Trophoblast cell (in vitro differentiated cells and primary cell): ENCODE measurements at regions not wholly inside any gene's neighbourhood (a gene's known extent, or its start where the extent isn't known, plus 50 kb on each side); places are given as distances from the start of the nearest gene placed in this dataset.

Experiments used
- DNase-seq, 2 donors: peaks; one replicate each; pipeline ENCODE4 v3.0.0-alpha.2; 2016
- H2AFZ ChIP-seq: 2 replicates; pipeline ENCODE4 v1.6.1; 2013; ENCODE audit warnings: low read length, moderate library complexity, mild to moderate bottlenecking; ENCODE audit not compliant: insufficient read depth, poor library complexity
- H2AK5ac ChIP-seq: 2 replicates; pipeline ENCODE4 v1.6.1; 2013; ENCODE audit warnings: mild to moderate bottlenecking, low read length
- H2BK120ac ChIP-seq: 2 replicates; pipeline ENCODE4 v1.6.1; 2013; ENCODE audit warnings: low read length, mild to moderate bottlenecking, moderate library complexity; ENCODE audit not compliant: insufficient read depth, poor library complexity
- H2BK12ac ChIP-seq: 2 replicates; pipeline ENCODE4 v1.6.1; 2013; ENCODE audit warnings: mild to moderate bottlenecking, low read length, moderate library complexity
- H2BK5ac ChIP-seq: 2 replicates; pipeline ENCODE4 v1.6.1; 2013; ENCODE audit warnings: low read length, low read depth, moderate library complexity, mild to moderate bottlenecking; ENCODE audit not compliant: poor library complexity
- H3K14ac ChIP-seq: 2 replicates; pipeline ENCODE4 v1.6.1; 2013; ENCODE audit warnings: mild to moderate bottlenecking, low read length
- H3K18ac ChIP-seq: 2 replicates; pipeline ENCODE4 v1.6.1; 2013; ENCODE audit warnings: mild to moderate bottlenecking, low read length
- H3K23ac ChIP-seq: 2 replicates; pipeline ENCODE4 v1.6.1; 2013; ENCODE audit warnings: low read length
- H3K27ac ChIP-seq: 2 replicates; pipeline ENCODE4 v1.5.1; 2013; ENCODE audit warnings: low read depth, mild to moderate bottlenecking, inconsistent platforms, low read length, moderate library complexity
- H3K27me3 ChIP-seq: 2 replicates; pipeline ENCODE4 v1.6.1; 2013; ENCODE audit warnings: inconsistent platforms, mild to moderate bottlenecking, low read length, moderate library complexity; ENCODE audit not compliant: insufficient read depth
- H3K36me3 ChIP-seq, 2 experiments: 1 replicate in 1 of 2; 2 replicates in 1 of 2; pipeline ENCODE4 v1.6.1; 2013; ENCODE audit warnings: low read length in 2 of 2, mild to moderate bottlenecking in 2 of 2, moderate library complexity in 1 of 2; ENCODE audit not compliant: insufficient read depth in 2 of 2, control insufficient read depth in 1 of 2
- H3K4ac ChIP-seq: 2 replicates; pipeline ENCODE4 v1.6.1; 2013; ENCODE audit warnings: low read depth, mild to moderate bottlenecking, low read length, moderate library complexity
- H3K4me1 ChIP-seq, 2 experiments: 1 replicate in 1 of 2; 2 replicates in 1 of 2; pipeline ENCODE4 v1.6.1; 2013; ENCODE audit warnings: low read length in 2 of 2, mild to moderate bottlenecking in 2 of 2, moderate library complexity in 1 of 2; ENCODE audit not compliant: insufficient read depth in 2 of 2, control insufficient read depth in 1 of 2
- H3K4me2 ChIP-seq: 2 replicates; pipeline ENCODE4 v1.6.1; 2013; ENCODE audit warnings: inconsistent platforms, mild to moderate bottlenecking, low read length, moderate library complexity
- H3K4me3 ChIP-seq: 2 replicates; pipeline ENCODE4 v1.5.1; 2013; ENCODE audit warnings: mild to moderate bottlenecking, low read depth, low read length, inconsistent platforms
- H3K79me1 ChIP-seq: one replicate; pipeline ENCODE4 v1.6.1; 2013; ENCODE audit warnings: low read length
- H3K79me2 ChIP-seq: 2 replicates; pipeline ENCODE4 v1.6.1; 2013; ENCODE audit warnings: low read length, mild to moderate bottlenecking; ENCODE audit not compliant: control insufficient read depth, insufficient read depth, poor library complexity
- H3K9ac ChIP-seq: 2 replicates; pipeline ENCODE4 v1.6.1; 2013; ENCODE audit warnings: mild to moderate bottlenecking, low read length
- H3K9me3 ChIP-seq: 2 replicates; pipeline ENCODE4 v1.6.1; 2013; ENCODE audit warnings: low read depth, mild to moderate bottlenecking, control low read depth, inconsistent platforms, low read length; ENCODE audit not compliant: insufficient read depth
- H4K12ac ChIP-seq: 2 replicates; pipeline ENCODE4 v1.6.1; 2013; ENCODE audit warnings: low read depth, mild to moderate bottlenecking, low read length, moderate library complexity
- H4K8ac ChIP-seq: 2 replicates; pipeline ENCODE4 v1.6.1; 2013; ENCODE audit warnings: low read depth, mild to moderate bottlenecking, low read length, moderate library complexity
- H4K91ac ChIP-seq: one replicate; pipeline ENCODE4 v1.6.1; 2013; ENCODE audit warnings: low read depth, mild to moderate bottlenecking, low read length, moderate library complexity
- WGBS: extraction: QIAGEN DNeasy Blood & Tissue Kit; methylation state at CpG from one replicate; pipeline ENCODE4 v1.1.7; 2013; ENCODE audit warnings: missing lambda C conversion rate; ENCODE audit not compliant: insufficient read length, insufficient coverage; ENCODE audit errors: extremely low coverage; 5-methylcytosine and 5-hydroxymethylcytosine counted together

GRCh38 chr14:54188064-54188666 is 208.6 kb upstream of the CDKN3 start:
- Histone ChIP-seq H2BK12ac (peak overlapping the region; percentile 87), H3K23ac (no peak overlapping the region), H3K4me2 (no peak overlapping the region), H2AFZ (no peak overlapping the region), H4K12ac (no peak overlapping the region), H3K4me1 (peaks cover 4 to 9% of the 10 kb centered on the region in 2 experiments), H3K4ac (no peak overlapping the region), H3K9me3 (no peaks in the 10 kb centered on the region), H3K79me2 (no peaks in the 10 kb centered on the region), H3K27ac (no peak overlapping the region), H3K79me1 (peaks cover 3% of the 10 kb centered on the region), H2BK5ac (peak overlapping the region; percentile 21), H2AK5ac (peak overlapping the region; percentile 54), H3K9ac (no peak overlapping the region), H3K14ac (peak overlapping the region; percentile 44), H3K4me3 (no peak overlapping the region), H2BK120ac (peak overlapping the region; percentile 60), H3K27me3 (no peaks in the 10 kb centered on the region), H3K36me3 (no peaks in the 10 kb centered on the region), H4K8ac (peak overlapping the region; percentile 54), H3K18ac (peak overlapping the region; percentile 78), H4K91ac (peak overlapping the region; percentile 24)
- DNase-seq, result no peak
- no CpG with 5 or more reads among the region's 16 CpGs for WGBS

- no CpG with 5 or more reads among the region's 1 CpG for WGBS
- H4K12ac ChIP-seq, result no peak overlapping the region
- no peaks in the 10 kb centered on the region for H3K79me2 ChIP-seq
- H3K18ac ChIP-seq, result no peak overlapping the region
- H4K8ac ChIP-seq, result no peak overlapping the region
- no peak overlapping the region for H3K4ac ChIP-seq
- H3K14ac ChIP-seq, result no peak overlapping the region
- no peak overlapping the region for H2BK12ac ChIP-seq
- H3K27ac ChIP-seq, result no peak overlapping the region
- H3K23ac ChIP-seq, result no peak overlapping the region
- no peak for DNase-seq
- no peak overlapping the region for H2BK120ac ChIP-seq
- no peak overlapping the region for H2AFZ ChIP-seq
- no peak overlapping the region for H4K91ac ChIP-seq
- H3K27me3 ChIP-seq, result no peaks in the 10 kb centered on the region
- H3K36me3 ChIP-seq, result no peaks in the 10 kb centered on the region
- no peak overlapping the region for H2BK5ac ChIP-seq
- H3K9ac ChIP-seq, result no peak overlapping the region
- peaks cover 4 to 9% of the 10 kb centered on the region in 2 experiments for H3K4me1 ChIP-seq
- H3K4me2 ChIP-seq, result no peak overlapping the region
- H2AK5ac ChIP-seq, result no peak overlapping the region
- no peaks in the 10 kb centered on the region for H3K9me3 ChIP-seq
- peaks cover 3% of the 10 kb centered on the region for H3K79me1 ChIP-seq
- H3K4me3 ChIP-seq, result no peak overlapping the region
Measured at GRCh38 chr14:54189333-54189732, 207.5 kb upstream of the CDKN3 start.

GRCh38 chr14:54189748-54190354 is 207.0 kb upstream of the CDKN3 start:
- H4K12ac ChIP-seq, result no peak overlapping the region
- H4K91ac ChIP-seq, result no peak overlapping the region
- no peak for DNase-seq
- no peak overlapping the region for H3K23ac ChIP-seq
- H2BK5ac ChIP-seq, result no peak overlapping the region
- no peak overlapping the region for H3K18ac ChIP-seq
- H3K79me1 ChIP-seq, result peaks cover 3% of the 10 kb centered on the region
- H2BK120ac ChIP-seq, result no peak overlapping the region
- no peak overlapping the region for H2BK12ac ChIP-seq
- H3K9me3 ChIP-seq, result no peaks in the 10 kb centered on the region
- no peak overlapping the region for H2AFZ ChIP-seq
- H3K4me1 ChIP-seq, result peaks cover 4 to 9% of the 10 kb centered on the region in 2 experiments
- H3K27ac ChIP-seq, result no peak overlapping the region
- H3K79me2 ChIP-seq, result no peaks in the 10 kb centered on the region
- H3K36me3 ChIP-seq, result no peaks in the 10 kb centered on the region
- no peak overlapping the region for H3K4ac ChIP-seq
- H4K8ac ChIP-seq, result no peak overlapping the region
- H3K14ac ChIP-seq, result no peak overlapping the region
- H2AK5ac ChIP-seq, result no peak overlapping the region
- H3K27me3 ChIP-seq, result no peaks in the 10 kb centered on the region
- H3K9ac ChIP-seq, result no peak overlapping the region
- no peak overlapping the region for H3K4me2 ChIP-seq
- WGBS, result no CpG with 5 or more reads among the region's 4 CpGs
- H3K4me3 ChIP-seq, result no peak overlapping the region

GRCh38 chr14:54191846-54192245 is 205.0 kb upstream of the CDKN3 start:
- DNase-seq, result peak in 1 of 2 donors; percentile 8
- H3K4ac ChIP-seq, result no peak overlapping the region
- H4K91ac ChIP-seq, result no peak overlapping the region
- H3K14ac ChIP-seq, result no peak overlapping the region
- H3K36me3 ChIP-seq, result no peaks in the 10 kb centered on the region
- H3K4me1 ChIP-seq, result peaks cover 4 to 9% of the 10 kb centered on the region in 2 experiments
- no peaks in the 10 kb centered on the region for H3K79me2 ChIP-seq
- H2BK5ac ChIP-seq, result no peak overlapping the region
- no peak overlapping the region for H4K8ac ChIP-seq
- no peak overlapping the region for H3K23ac ChIP-seq
- WGBS, result no CpG with 5 or more reads among the region's 2 CpGs
- H3K9ac ChIP-seq, result no peak overlapping the region
- H3K4me2 ChIP-seq, result no peak overlapping the region
- no peak overlapping the region for H2AFZ ChIP-seq
- H2BK12ac ChIP-seq, result no peak overlapping the region
- no peak overlapping the region for H2BK120ac ChIP-seq
- H3K27ac ChIP-seq, result no peak overlapping the region
- H3K18ac ChIP-seq, result no peak overlapping the region
- H4K12ac ChIP-seq, result no peak overlapping the region
- peaks cover 3% of the 10 kb centered on the region for H3K79me1 ChIP-seq
- H3K27me3 ChIP-seq, result no peaks in the 10 kb centered on the region
- no peaks in the 10 kb centered on the region for H3K9me3 ChIP-seq
- H3K4me3 ChIP-seq, result no peak overlapping the region
- H2AK5ac ChIP-seq, result no peak overlapping the region
